ENCODE measurements at regions not wholly inside any gene's neighbourhood (a gene's known extent, or its start where the extent isn't known, plus 50 kb on each side); places are given as distances from the start of the nearest gene placed in this dataset.

GRCh38 chr22:19654338-19654987 lies 59.8 kb upstream of the SEPTIN5 start:
- Histone ChIP-seq H3K9me3 (ENCODE audit: control insufficient read depth in 1 of 2, insufficient read depth in 1 of 2, low read depth in 1 of 2, low read length in 2 of 2) (no peaks in the 10 kb centered on the region; a peak in 1 of 4 replicates), H4K20me1 (ENCODE audit: insufficient read depth) (no peaks in the 10 kb centered on the region), H3K36me3 (ENCODE audit: control insufficient read depth in 1 of 2, insufficient read depth in 2 of 2, low read length in 2 of 2) (no peaks in the 10 kb centered on the region), H3K4me3 (replicated peaks in 1 of 2; ENCODE audit: low read depth in 1 of 2, low read length in 2 of 2) (no peak overlapping the region), H3K27me3 (ENCODE audit: insufficient read depth, low read length) (no peaks in the 10 kb centered on the region), H3K79me2 (ENCODE audit: insufficient read depth, low read length) (no peaks in the 10 kb centered on the region), H3K27ac (ENCODE audit: low read depth, low read length) (no peak overlapping the region), H3K4me2 (ENCODE audit: low read length) (no peak overlapping the region), H2AFZ (ENCODE audit: low read depth, low read length, poor library complexity, severe bottlenecking) (no peak overlapping the region), H3K9me2 (ENCODE audit: insufficient read depth) (no peaks in the 10 kb centered on the region), H3K4me1 (ENCODE audit: control insufficient read depth in 1 of 2, insufficient read depth in 2 of 2, low read length in 2 of 2) (no peaks in the 10 kb centered on the region), H3K9ac (ENCODE audit: low read length) (no peak overlapping the region)
- ATAC-seq (no peak), DNase-seq (ENCODE audit: low read depth, low spot score) (no peak)
- CTCF ChIA-PET: no interaction called here
- TF ChIP-seq ATF3 (IDR thresholded peaks at IDR 0.05) (no peak), YY1 (IDR thresholded peaks at IDR 0.05; ENCODE audit: extremely low read depth, insufficient replicate concordance, low read depth, low read length) (no peak), EZH2phosphoT487 (IDR thresholded peaks at IDR 0.05; ENCODE audit: borderline replicate concordance) (no peak), TCF7L2 (IDR thresholded peaks at IDR 0.05; ENCODE audit: borderline replicate concordance, extremely low read depth, insufficient read depth, insufficient read length) (no peak), SP1 (IDR thresholded peaks at IDR 0.05; ENCODE audit: low read depth) (no peak), SIN3A (IDR thresholded peaks at IDR 0.05; ENCODE audit: low read depth) (no peak), JUND (IDR thresholded peaks at IDR 0.05) (no peak), CEBPB (IDR thresholded peaks at IDR 0.05; ENCODE audit: low read depth) (no peak), EZH2 (IDR thresholded peaks at IDR 0.05) (no peak), ZFX (IDR thresholded peaks at IDR 0.05) (no peak), REST (IDR thresholded peaks at IDR 0.05; ENCODE audit: low read depth) (no peak), ELF1 (IDR thresholded peaks at IDR 0.05; ENCODE audit: borderline replicate concordance, low read depth) (no peak), FOSL1 (IDR thresholded peaks at IDR 0.05; ENCODE audit: low read depth) (no peak)
- RAD21 ChIA-PET (ENCODE audit: low non-redundant PET in 1 of 2, low total read pairs in 2 of 2, uncharacterized antibody in 2 of 2, unreplicated experiment in 2 of 2): no interaction called here
- intact Hi-C loops (cut with micrococcal nuclease): no loop called here
- POLR2A ChIA-PET: no interaction called here
- no TSS peak for BruUV-seq (replicated peaks)
